Uterus (tissue), 3 donors: ENCODE measurements at regions not wholly inside any gene's neighbourhood (a gene's known extent, or its start where the extent isn't known, plus 50 kb on each side); places are given as distances from the start of the nearest gene placed in this dataset.

Experiments
- DNase-seq, 2 donors: peaks; one replicate each; pipeline ENCODE4 v3.0.0-alpha.2; 2019 to 2020
- H3K27ac ChIP-seq, 2 donors: fragments of 200-600 bp; sonication (generic); 1 replicate in 1 of 2; 2 replicates in 1 of 2; pipeline ENCODE4 v1.5.1; 2016 to 2018
- H3K27me3 ChIP-seq, 2 donors: fragments of 200-600 bp; sonication (generic); one replicate each; pipeline ENCODE4 v1.5.1; 2018 to 2019; ENCODE audit warnings: control low read depth in 1 of 2
- H3K36me3 ChIP-seq, 2 donors: fragments of 200-600 bp; sonication (generic); one replicate each; pipeline ENCODE4 v1.5.1; 2019; ENCODE audit warnings: control low read depth in 1 of 2
- H3K4me1 ChIP-seq, 2 donors: fragments of 200-600 bp; sonication (generic); one replicate each; pipeline ENCODE4 v1.5.1; 2018 to 2019; ENCODE audit warnings: control low read depth in 1 of 2
- H3K4me3 ChIP-seq, 2 donors: fragments of 200-600 bp; sonication (generic); 1 replicate in 1 of 2; 2 replicates in 1 of 2; pipeline ENCODE4 v1.5.1; 2018 to 2019; ENCODE audit warnings: mild to moderate bottlenecking in 1 of 2
- H3K9me3 ChIP-seq, 2 donors: fragments of 200-600 bp; sonication (generic); one replicate each; pipeline ENCODE4 v1.5.1; 2019; ENCODE audit warnings: control low read depth in 1 of 2
- CTCF ChIP-seq, 4 experiments: fragments of 200-600 bp in 2 of 4; fragments of 450-650 bp in 2 of 4; sonication (generic) in 2 of 4; IDR thresholded peaks; one replicate each; pipeline ENCODE4 v1.5.1; 2016 to 2019; ENCODE audit warnings: antibody characterized with exemption in 4 of 4, mild to moderate bottlenecking in 2 of 4, moderate library complexity in 1 of 4
- POLR2A ChIP-seq, 2 donors: fragments of 450-650 bp; IDR thresholded peaks; one replicate each; pipeline ENCODE4 v1.6.1; 2016; ENCODE audit warnings: antibody characterized with exemption in 2 of 2, mild to moderate bottlenecking in 1 of 2, moderate library complexity in 1 of 2
- intact Hi-C: fragments of 100-400 bp; cut with DNase I; formaldehyde crosslinking; loops from one replicate; pipeline ENCODE4 v1.15.1; 2023; ENCODE audit warnings: low total_unique reads
- donor health status: DM: yes; HTN: yes; CAD: no.

GRCh38 chr11:92329137-92329536 is 104.5 kb downstream of the FAT3 start:
- Histone ChIP-seq H3K4me1 (no peaks in the 10 kb centered on the region), H3K36me3 (no peaks in the 10 kb centered on the region), H3K27ac (no peak overlapping the region), H3K4me3 (no peak overlapping the region), H3K9me3 (no peaks in the 10 kb centered on the region), H3K27me3 (no peaks in the 10 kb centered on the region)
- intact Hi-C loops = no loop called here
- TF ChIP-seq POLR2A (IDR thresholded peaks at IDR 0.05) = no peak
- TF ChIP-seq CTCF (IDR thresholded peaks at IDR 0.05) = no peak
- no peak for DNase-seq

GRCh38 chr11:92329646-92330045 is 105.0 kb downstream of the FAT3 start:
- no peak overlapping the region for H3K27ac ChIP-seq
- no peaks in the 10 kb centered on the region for H3K27me3 ChIP-seq
- TF ChIP-seq POLR2A (IDR thresholded peaks at IDR 0.05) = no peak
- no peak for TF ChIP-seq CTCF (IDR thresholded peaks at IDR 0.05)
- H3K4me3 ChIP-seq = no peak overlapping the region
- no peaks in the 10 kb centered on the region for H3K4me1 ChIP-seq
- H3K9me3 ChIP-seq = no peaks in the 10 kb centered on the region
- DNase-seq = no peak
- H3K36me3 ChIP-seq = no peaks in the 10 kb centered on the region
- intact Hi-C loops = no loop called here

- Histone ChIP-seq H3K36me3 (no peaks in the 10 kb centered on the region), H3K4me3 (no peak overlapping the region), H3K4me1 (no peaks in the 10 kb centered on the region), H3K27me3 (no peaks in the 10 kb centered on the region), H3K9me3 (no peaks in the 10 kb centered on the region), H3K27ac (no peak overlapping the region)
- TF ChIP-seq POLR2A (IDR thresholded peaks at IDR 0.05) (no peak), CTCF (IDR thresholded peaks at IDR 0.05) (no peak)
- intact Hi-C loops = no loop called here
- no peak for DNase-seq
These were observed 105.5 kb downstream of the FAT3 start for GRCh38 chr11:92330114-92330513.

- no peak for DNase-seq
- TF ChIP-seq POLR2A (IDR thresholded peaks at IDR 0.05) (no peak), CTCF (IDR thresholded peaks at IDR 0.05) (no peak)
- Histone ChIP-seq H3K9me3 (no peaks in the 10 kb centered on the region), H3K4me1 (no peaks in the 10 kb centered on the region), H3K4me3 (no peak overlapping the region), H3K27ac (no peak overlapping the region), H3K27me3 (no peaks in the 10 kb centered on the region), H3K36me3 (no peaks in the 10 kb centered on the region)
- intact Hi-C loops = no loop called here
These were observed 108.4 kb downstream of the FAT3 start for GRCh38 chr11:92332986-92333385.

- H3K36me3 ChIP-seq = no peaks in the 10 kb centered on the region
- DNase-seq = no peak
- no peaks in the 10 kb centered on the region for H3K9me3 ChIP-seq
- TF ChIP-seq CTCF (IDR thresholded peaks at IDR 0.05) (no peak), POLR2A (IDR thresholded peaks at IDR 0.05) (no peak)
- H3K27me3 ChIP-seq = no peaks in the 10 kb centered on the region
- intact Hi-C loops = no loop called here
- no peak overlapping the region for H3K27ac ChIP-seq
- H3K4me1 ChIP-seq = no peaks in the 10 kb centered on the region
- no peak overlapping the region for H3K4me3 ChIP-seq
These were observed 116.2 kb downstream of the FAT3 start for GRCh38 chr11:92340839-92341238.
